ENCODE measurements at regions not wholly inside any gene's neighbourhood (a gene's known extent, or its start where the extent isn't known, plus 50 kb on each side); places are given as distances from the start of the nearest gene placed in this dataset.
"Not testable (repeated sequence)": the region's sequence is repeated elsewhere in the genome, so short reads cannot be mapped to it uniquely, and the experiment has no call there.

DNA sequence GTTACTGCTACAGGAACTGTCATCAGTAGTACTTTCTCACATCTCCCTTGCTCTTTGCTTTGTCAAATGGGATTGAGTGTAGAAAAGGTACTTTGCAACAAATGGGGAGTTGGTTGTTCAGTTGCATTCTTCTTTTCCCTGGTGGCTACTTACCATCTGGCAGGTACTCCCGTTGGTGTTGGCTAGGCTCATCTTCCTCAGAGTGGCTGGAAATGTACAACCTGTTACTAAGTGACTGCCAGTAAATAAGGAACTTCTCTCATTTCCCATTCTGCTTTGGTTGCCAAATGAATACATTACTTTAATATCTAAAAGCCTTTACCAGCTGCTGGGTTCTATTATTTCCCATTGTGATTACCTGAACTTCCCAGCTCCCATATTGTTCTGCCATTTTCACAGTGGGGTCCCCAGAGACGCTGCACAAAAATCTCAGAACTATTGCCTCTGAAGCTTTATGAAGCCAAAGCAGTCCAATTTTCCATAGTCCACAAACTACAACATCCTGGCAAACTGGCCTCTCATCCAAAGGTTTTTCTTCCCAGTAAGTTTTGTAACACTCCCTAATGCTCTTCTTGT, 229.7 kb upstream of the HTR1E start:
- no peaks in the 10 kb centered on the region for H3K79me2 ChIP-seq (ENCODE audit: control insufficient read depth, insufficient read depth, low read length)
- no peak overlapping the region for H3K4me2 ChIP-seq (replicated peaks; ENCODE audit: low read depth, low read length, poor library complexity, severe bottlenecking)
- H3K4me3 ChIP-seq (ENCODE audit: control extremely low read depth in 1 of 5, extremely low read depth in 1 of 5, insufficient read depth in 1 of 5, low read depth in 2 of 5, low read length in 4 of 5), result no peak overlapping the region
- Mint-ChIP-seq H3K4me3 (no peak overlapping the region), H3K9me3 (ENCODE audit: insufficient read depth) (peaks cover 3% of the 10 kb centered on the region), H3K4me1 (no peaks in the 10 kb centered on the region), H3K27ac (no peak overlapping the region), H3K27me3 (no peaks in the 10 kb centered on the region)
- DNase-seq (no peak), ATAC-seq (ENCODE audit: low read depth) (no peak)
- no peak overlapping the region for H3K27ac ChIP-seq (ENCODE audit: low read length in 2 of 2)
- POLR2A ChIA-PET, result no interaction called here
- CTCF ChIA-PET, result no interaction called here
- no peak overlapping the region for H2AFZ ChIP-seq (ENCODE audit: insufficient read depth, low read depth, low read length, poor library complexity, severe bottlenecking)
- TF ChIP-seq EZH2 (IDR thresholded peaks at IDR 0.05; ENCODE audit: borderline replicate concordance, insufficient read depth, low read depth, low read length, poor library complexity, severe bottlenecking), result no peak
- no peak for TF ChIP-seq CTCF (IDR thresholded peaks at IDR 0.05)
- WGBS (ENCODE audit: insufficient coverage), result 75% methylated on average over 1 of the region's 2 CpGs
- no peaks in the 10 kb centered on the region for H3K36me3 ChIP-seq (replicated peaks in 1 of 2; ENCODE audit: control extremely low read depth in 1 of 2, control insufficient read depth in 1 of 2, extremely low read depth in 1 of 2, insufficient read depth in 2 of 2, low read length in 1 of 2)
- no peaks in the 10 kb centered on the region for H4K20me1 ChIP-seq (ENCODE audit: control insufficient read depth, insufficient read depth, low read length, poor library complexity, severe bottlenecking)
- no peaks in the 10 kb centered on the region for H3K27me3 ChIP-seq (replicated peaks in 1 of 4; ENCODE audit: control extremely low read depth in 1 of 4, control insufficient read depth in 3 of 4, insufficient read depth in 4 of 4, low read length in 3 of 4)
- no peaks in the 10 kb centered on the region for H3K4me1 ChIP-seq (ENCODE audit: control insufficient read depth in 2 of 2, insufficient read depth in 2 of 2, low read length in 2 of 2)
- peaks cover 0 to 6% (median 0%) of the 10 kb centered on the region in 3 donors for H3K9me3 ChIP-seq (ENCODE audit: control extremely low read depth in 1 of 3, control insufficient read depth in 2 of 3, insufficient read depth in 1 of 3, low read length in 2 of 3)
- intact Hi-C loops (cut with micrococcal nuclease), result no loop called here
- no peak overlapping the region for H3K9ac ChIP-seq (ENCODE audit: low read length)

DNA sequence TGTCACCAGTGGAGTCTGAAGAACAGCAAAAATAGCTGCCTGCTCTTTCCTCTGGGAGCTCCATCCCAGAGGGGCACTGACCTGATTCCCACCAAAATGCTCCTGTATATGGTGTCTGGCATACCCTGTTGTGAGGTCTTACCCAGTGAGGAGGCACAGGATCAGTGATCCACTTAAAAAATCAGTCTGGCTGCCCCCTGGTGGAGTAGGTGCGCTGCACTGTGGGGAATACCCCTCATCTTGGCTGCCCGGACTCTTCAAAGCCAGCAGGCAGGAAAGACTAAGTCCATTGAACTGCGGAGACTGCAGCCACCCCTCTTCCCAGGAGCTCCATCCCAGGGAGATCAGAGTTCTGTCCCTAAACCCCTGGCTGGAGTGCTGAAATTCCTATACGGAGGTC, 230.9 kb upstream of the HTR1E start:
- intact Hi-C loops (cut with micrococcal nuclease), result no loop called here
- CTCF ChIA-PET, result no interaction called here
- no peaks in the 10 kb centered on the region for H4K20me1 ChIP-seq (ENCODE audit: control insufficient read depth, insufficient read depth, low read length, poor library complexity, severe bottlenecking)
- ATAC-seq (ENCODE audit: low read depth), result no peak
- H3K79me2 ChIP-seq (ENCODE audit: control insufficient read depth, insufficient read depth, low read length), result no peaks in the 10 kb centered on the region
- H3K27ac ChIP-seq (ENCODE audit: low read length in 2 of 2), result no peak overlapping the region
- no peak overlapping the region for H2AFZ ChIP-seq (ENCODE audit: insufficient read depth, low read depth, low read length, poor library complexity, severe bottlenecking)
- no peaks in the 10 kb centered on the region for H3K36me3 ChIP-seq (replicated peaks in 1 of 2; ENCODE audit: control extremely low read depth in 1 of 2, control insufficient read depth in 1 of 2, extremely low read depth in 1 of 2, insufficient read depth in 2 of 2, low read length in 1 of 2)
- no peak overlapping the region for H3K4me3 Mint-ChIP-seq
- H3K4me1 ChIP-seq (ENCODE audit: control insufficient read depth in 2 of 2, insufficient read depth in 2 of 2, low read length in 2 of 2), result no peaks in the 10 kb centered on the region
- H3K9me3 ChIP-seq (ENCODE audit: control extremely low read depth in 1 of 3, control insufficient read depth in 2 of 3, insufficient read depth in 1 of 3, low read length in 2 of 3), result peaks cover 0 to 6% (median 0%) of the 10 kb centered on the region in 3 donors
- H3K4me1 Mint-ChIP-seq, result no peaks in the 10 kb centered on the region
- H3K27me3 ChIP-seq (replicated peaks in 1 of 4; ENCODE audit: control extremely low read depth in 1 of 4, control insufficient read depth in 3 of 4, insufficient read depth in 4 of 4, low read length in 3 of 4), result no peaks in the 10 kb centered on the region
- no peak overlapping the region for H3K4me3 ChIP-seq (ENCODE audit: control extremely low read depth in 1 of 5, extremely low read depth in 1 of 5, insufficient read depth in 1 of 5, low read depth in 2 of 5, low read length in 4 of 5)
- H3K27ac Mint-ChIP-seq, result no peak overlapping the region
- no peak for DNase-seq
- POLR2A ChIA-PET, result no interaction called here
- H3K9ac ChIP-seq (ENCODE audit: low read length), result no peak overlapping the region
- peaks cover 3% of the 10 kb centered on the region for H3K9me3 Mint-ChIP-seq (ENCODE audit: insufficient read depth)
- H3K4me2 ChIP-seq (replicated peaks; ENCODE audit: low read depth, low read length, poor library complexity, severe bottlenecking), result no peak overlapping the region
- TF ChIP-seq CTCF (IDR thresholded peaks at IDR 0.05), result no peak
- TF ChIP-seq EZH2 (IDR thresholded peaks at IDR 0.05; ENCODE audit: borderline replicate concordance, insufficient read depth, low read depth, low read length, poor library complexity, severe bottlenecking), result no peak
- WGBS (ENCODE audit: insufficient coverage), result 76% methylated on average over 3 of the region's 4 CpGs
- no peaks in the 10 kb centered on the region for H3K27me3 Mint-ChIP-seq

GRCh38 chr6:86701228-86701627, 236.1 kb upstream of the HTR1E start:
- H3K27me3 Mint-ChIP-seq; H3K4me1 ChIP-seq (ENCODE audit: control insufficient read depth in 2 of 2, insufficient read depth in 2 of 2, low read length in 2 of 2); H3K4me3 ChIP-seq (ENCODE audit: control extremely low read depth in 1 of 5, extremely low read depth in 1 of 5, insufficient read depth in 1 of 5, low read depth in 2 of 5, low read length in 4 of 5); H3K9ac ChIP-seq (ENCODE audit: low read length); ATAC-seq (ENCODE audit: low read depth); H3K27ac ChIP-seq (ENCODE audit: low read length in 2 of 2); H3K27me3 ChIP-seq (replicated peaks in 1 of 4; ENCODE audit: control extremely low read depth in 1 of 4, control insufficient read depth in 3 of 4, insufficient read depth in 4 of 4, low read length in 3 of 4); H3K36me3 ChIP-seq (replicated peaks in 1 of 2; ENCODE audit: control extremely low read depth in 1 of 2, control insufficient read depth in 1 of 2, extremely low read depth in 1 of 2, insufficient read depth in 2 of 2, low read length in 1 of 2); H4K20me1 ChIP-seq (ENCODE audit: control insufficient read depth, insufficient read depth, low read length, poor library complexity, severe bottlenecking); H3K79me2 ChIP-seq (ENCODE audit: control insufficient read depth, insufficient read depth, low read length); H2AFZ ChIP-seq (ENCODE audit: insufficient read depth, low read depth, low read length, poor library complexity, severe bottlenecking); H3K4me2 ChIP-seq (replicated peaks; ENCODE audit: low read depth, low read length, poor library complexity, severe bottlenecking); H3K4me1 Mint-ChIP-seq; H3K9me3 ChIP-seq (ENCODE audit: control extremely low read depth in 1 of 3, control insufficient read depth in 2 of 3, insufficient read depth in 1 of 3, low read length in 2 of 3); H3K9me3 Mint-ChIP-seq (ENCODE audit: insufficient read depth); H3K4me3 Mint-ChIP-seq; POLR2A ChIA-PET; DNase-seq; CTCF ChIA-PET; intact Hi-C loops (cut with micrococcal nuclease); H3K27ac Mint-ChIP-seq: not testable (repeated sequence)
- no CpG with 5 or more reads among the region's 4 CpGs for WGBS (ENCODE audit: insufficient coverage)
